Activated T-cell treated with anti-CD3 and anti-CD28 coated beads, Interleukin-2, amount 50 U/mL, for 4 hours (primary cell): ENCODE measurements at regions not wholly inside any gene's neighbourhood (a gene's known extent, or its start where the extent isn't known, plus 50 kb on each side); places are given as distances from the start of the nearest gene placed in this dataset.

Experiments
- ATAC-seq, 2 donors: fragments of 200-7000 bp; cut with Tn5 transposase; one replicate each; pipeline ENCODE4 v1.10.0; 2021
- DNase-seq: peaks from one replicate; pipeline ENCODE4 v3.0.0-alpha.2; 2020
- H3K27me3 Mint-ChIP-seq: one replicate; pipeline ENCODE4 v1.8.0; 2021; ENCODE audit warnings: low read depth, mixed read lengths
- H3K36me3 Mint-ChIP-seq: one replicate; pipeline ENCODE4 v1.8.0; 2022; ENCODE audit warnings: mixed read lengths; ENCODE audit not compliant: insufficient read depth
- H3K4me1 Mint-ChIP-seq: one replicate; pipeline ENCODE4 v1.8.0; 2021; ENCODE audit warnings: low read depth, mixed read lengths
- H3K4me3 Mint-ChIP-seq: one replicate; pipeline ENCODE4 v1.8.0; 2021; ENCODE audit warnings: mild to moderate bottlenecking, moderate library complexity, mixed read lengths
- H3K9me3 Mint-ChIP-seq: one replicate; pipeline ENCODE4 v1.8.0; 2021; ENCODE audit warnings: mixed read lengths

GRCh38 chr1:200282497-200283122 is 127.2 kb downstream of the ZNF281 start:
- no peaks in the 10 kb centered on the region for H3K4me1 Mint-ChIP-seq
- H3K36me3 Mint-ChIP-seq: no peaks in the 10 kb centered on the region
- ATAC-seq (no peak), DNase-seq (no peak)
- no peak overlapping the region for H3K4me3 Mint-ChIP-seq
- no peaks in the 10 kb centered on the region for H3K27me3 Mint-ChIP-seq
- no peaks in the 10 kb centered on the region for H3K9me3 Mint-ChIP-seq

- Mint-ChIP-seq H3K9me3 (no peaks in the 10 kb centered on the region), H3K27me3 (no peaks in the 10 kb centered on the region), H3K4me1 (no peaks in the 10 kb centered on the region), H3K4me3 (no peak overlapping the region), H3K36me3 (no peaks in the 10 kb centered on the region)
- ATAC-seq (no peak), DNase-seq (no peak)
Observed at GRCh38 chr1:200281201-200281835, 128.5 kb downstream of the ZNF281 start.

- peak; percentile 8 for DNase-seq
- no peaks in the 10 kb centered on the region for H3K9me3 Mint-ChIP-seq
- H3K4me1 Mint-ChIP-seq: no peaks in the 10 kb centered on the region
- ATAC-seq: no peak
- no peak overlapping the region for H3K4me3 Mint-ChIP-seq
- no peaks in the 10 kb centered on the region for H3K27me3 Mint-ChIP-seq
- H3K36me3 Mint-ChIP-seq: no peaks in the 10 kb centered on the region
Observed at GRCh38 chr1:200279810-200280411, 129.9 kb downstream of the ZNF281 start.

- no peak overlapping the region for H3K4me3 Mint-ChIP-seq
- no peak for DNase-seq
- H3K36me3 Mint-ChIP-seq: no peaks in the 10 kb centered on the region
- no peaks in the 10 kb centered on the region for H3K9me3 Mint-ChIP-seq
- no peaks in the 10 kb centered on the region for H3K27me3 Mint-ChIP-seq
- ATAC-seq: no peak
- H3K4me1 Mint-ChIP-seq: no peaks in the 10 kb centered on the region
Observed at GRCh38 chr1:200275816-200276453, 133.9 kb downstream of the ZNF281 start.

- ATAC-seq (no peak), DNase-seq (no peak)
- no peaks in the 10 kb centered on the region for H3K27me3 Mint-ChIP-seq
- no peaks in the 10 kb centered on the region for H3K9me3 Mint-ChIP-seq
- no peak overlapping the region for H3K4me3 Mint-ChIP-seq
- no peaks in the 10 kb centered on the region for H3K4me1 Mint-ChIP-seq
- no peaks in the 10 kb centered on the region for H3K36me3 Mint-ChIP-seq
Observed at GRCh38 chr1:200275415-200275814, 134.4 kb downstream of the ZNF281 start.

GRCh38 chr1:200274116-200274515 is 135.7 kb downstream of the ZNF281 start:
- Mint-ChIP-seq H3K27me3 (no peaks in the 10 kb centered on the region), H3K4me3 (no peak overlapping the region), H3K9me3 (no peaks in the 10 kb centered on the region), H3K36me3 (no peaks in the 10 kb centered on the region), H3K4me1 (no peaks in the 10 kb centered on the region)
- no peak for DNase-seq
- no peak for ATAC-seq

GRCh38 chr1:200272481-200273068 is 137.3 kb downstream of the ZNF281 start:
- no peak overlapping the region for H3K4me3 Mint-ChIP-seq
- H3K27me3 Mint-ChIP-seq: no peaks in the 10 kb centered on the region
- ATAC-seq (no peak), DNase-seq (no peak)
- no peaks in the 10 kb centered on the region for H3K9me3 Mint-ChIP-seq
- no peaks in the 10 kb centered on the region for H3K36me3 Mint-ChIP-seq
- no peaks in the 10 kb centered on the region for H3K4me1 Mint-ChIP-seq

- no peak overlapping the region for H3K4me3 Mint-ChIP-seq
- DNase-seq (no peak), ATAC-seq (no peak)
- H3K9me3 Mint-ChIP-seq: no peaks in the 10 kb centered on the region
- no peaks in the 10 kb centered on the region for H3K36me3 Mint-ChIP-seq
- no peaks in the 10 kb centered on the region for H3K4me1 Mint-ChIP-seq
- H3K27me3 Mint-ChIP-seq: no peaks in the 10 kb centered on the region
Observed at GRCh38 chr1:200269256-200269655, 140.6 kb downstream of the ZNF281 start.

GRCh38 chr1:200267937-200268336 is 141.9 kb downstream of the ZNF281 start:
- Mint-ChIP-seq H3K36me3 (no peaks in the 10 kb centered on the region), H3K4me1 (no peaks in the 10 kb centered on the region), H3K4me3 (no peak overlapping the region), H3K9me3 (no peaks in the 10 kb centered on the region), H3K27me3 (no peaks in the 10 kb centered on the region)
- ATAC-seq (no peak), DNase-seq (no peak)

- H3K36me3 Mint-ChIP-seq: no peaks in the 10 kb centered on the region
- no peaks in the 10 kb centered on the region for H3K4me1 Mint-ChIP-seq
- no peaks in the 10 kb centered on the region for H3K27me3 Mint-ChIP-seq
- no peaks in the 10 kb centered on the region for H3K9me3 Mint-ChIP-seq
- ATAC-seq (no peak), DNase-seq (no peak)
- no peak overlapping the region for H3K4me3 Mint-ChIP-seq
Observed at GRCh38 chr1:200267458-200267857, 142.4 kb downstream of the ZNF281 start.

- H3K4me1 Mint-ChIP-seq: no peaks in the 10 kb centered on the region
- peaks cover 4% of the 10 kb centered on the region for H3K27me3 Mint-ChIP-seq
- no peaks in the 10 kb centered on the region for H3K36me3 Mint-ChIP-seq
- no peak overlapping the region for H3K4me3 Mint-ChIP-seq
- ATAC-seq: no peak
- DNase-seq: no peak
- no peaks in the 10 kb centered on the region for H3K9me3 Mint-ChIP-seq
Observed at GRCh38 chr1:200266871-200267270, 143.0 kb downstream of the ZNF281 start.

- ATAC-seq (no peak), DNase-seq (no peak)
- Mint-ChIP-seq H3K36me3 (no peaks in the 10 kb centered on the region), H3K4me3 (no peak overlapping the region), H3K4me1 (no peaks in the 10 kb centered on the region), H3K9me3 (no peaks in the 10 kb centered on the region), H3K27me3 (peaks cover 5% of the 10 kb centered on the region)
Observed at GRCh38 chr1:200265881-200266280, 144.0 kb downstream of the ZNF281 start.

GRCh38 chr1:200265104-200265503 is 144.7 kb downstream of the ZNF281 start:
- no peaks in the 10 kb centered on the region for H3K36me3 Mint-ChIP-seq
- no peak for ATAC-seq

GRCh38 chr1:200263203-200263602 is 146.6 kb downstream of the ZNF281 start:
- Mint-ChIP-seq H3K36me3 (no peaks in the 10 kb centered on the region), H3K27me3 (peaks cover 12% of the 10 kb centered on the region), H3K4me1 (no peaks in the 10 kb centered on the region), H3K9me3 (no peaks in the 10 kb centered on the region), H3K4me3 (no peak overlapping the region)
- ATAC-seq: no peak
- no peak for DNase-seq

More at GRCh38 chr1:200265104-200265503, 144.7 kb downstream of the ZNF281 start:
- DNase-seq: no peak
- Mint-ChIP-seq H3K9me3 (no peaks in the 10 kb centered on the region), H3K4me3 (no peak overlapping the region), H3K27me3 (peaks cover 7% of the 10 kb centered on the region), H3K4me1 (no peaks in the 10 kb centered on the region)
